Pancreas (tissue), 10 donors: ENCODE measurements at regions not wholly inside any gene's neighbourhood (a gene's known extent, or its start where the extent isn't known, plus 50 kb on each side); places are given as distances from the start of the nearest gene placed in this dataset.

ENCODE experiments used
- ATAC-seq, 4 donors: fragments of 200-7000 bp; cut with Tn5 transposase; one replicate each; pipeline versions ENCODE4 v1.8.0 to v1.9.1; 2020; ENCODE audit warnings: mild to moderate bottlenecking in 4 of 4, moderate library complexity in 4 of 4
- DNase-seq, 6 donors: peaks; one replicate each; pipeline ENCODE4 v3.0.0-alpha.2; 2020
- FAIRE-seq: peaks from 2 replicates; lab custom pipeline; 2012; peaks lifted over from hg19 to GRCh38; lab: Jason Lieb, UNC
- H3K27ac ChIP-seq, 4 donors: fragments of 200-600 bp; sonication (generic); 1 replicate in 3 of 4; 2 replicates in 1 of 4; pipeline versions ENCODE4 v1.5.0 to v1.8.0; 2020
- H3K27me3 ChIP-seq, 4 donors: fragments of 200-600 bp; one replicate each; pipeline ENCODE4 v1.8.0; 2021
- H3K36me3 ChIP-seq, 3 donors: fragments of 200-600 bp; sonication (generic) in 1 of 3; one replicate each; pipeline versions ENCODE4 v1.5.0 to v1.8.0; 2020 to 2021
- H3K4me1 ChIP-seq, 3 donors: fragments of 200-600 bp; one replicate each; pipeline ENCODE4 v1.8.0; 2021
- H3K4me3 ChIP-seq, 4 donors: fragments of 200-600 bp; sonication (generic) in 2 of 4; one replicate each; pipeline versions ENCODE4 v1.5.0 to v1.8.0; 2020 to 2021
- H3K9me3 ChIP-seq, 4 donors: fragments of 200-600 bp; one replicate each; pipeline ENCODE4 v1.8.0; 2021
- CTCF ChIP-seq, 4 donors: fragments of 200-600 bp; sonication (generic) in 3 of 4; IDR thresholded peaks; one replicate each; pipeline versions ENCODE4 v1.5.0 to v1.8.0; 2021; ENCODE audit warnings: antibody characterized with exemption in 4 of 4
- WGBS, 2 donors: extraction: QIAGEN DNeasy Blood & Tissue Kit; methylation state at CpG; one replicate each; pipeline ENCODE4 v1.1.7; 2013; 5-methylcytosine and 5-hydroxymethylcytosine counted together
- intact Hi-C, 3 donors: fragments of 100-400 bp; cut with DNase I; formaldehyde crosslinking; loops; one replicate each; pipeline versions ENCODE4 v1.11.1 to v1.14.2; 2022
- donor health status: healthy with polysubstance abuse.
- donor health status: DM: no; HTN: no; CAD: no; lungs with moderate emphysema.
- donor health status: DM: no; HTN: no; CAD: no.
- donor health status: control.
- donor health status: control.
- donor health status: Bipolar disorder and iron deficiency.
- donor health status: DM: yes; HTN: yes; CAD: no.
- donor health status: DM: no; HTN: no; CAD: no.
- donor health status: DM: no; HTN: no; CAD: no.
- donor health status: DM: yes; HTN: yes; CAD: no.

GRCh38 chr5:90274216-90274615, 135.3 kb downstream of the CETN3 start:
- Histone ChIP-seq H3K27me3 (no peaks in the 10 kb centered on the region), H3K9me3 (no peaks in the 10 kb centered on the region), H3K4me3 (no peak overlapping the region), H3K36me3 (no peaks in the 10 kb centered on the region), H3K4me1 (no peaks in the 10 kb centered on the region), H3K27ac (no peak overlapping the region)
- no peak for TF ChIP-seq CTCF (IDR thresholded peaks at IDR 0.05)
- no peak for DNase-seq
- WGBS, 2 donors = 73 to 82% methylated on average over 2 of the region's 2 CpGs
- ATAC-seq = no peak
- intact Hi-C loops = no loop called here
- FAIRE-seq = no peak

- WGBS, 2 donors = 69 to 79% methylated on average over 8 of the region's 8 CpGs
- no peak for TF ChIP-seq CTCF (IDR thresholded peaks at IDR 0.05)
- H3K4me3 ChIP-seq = no peak overlapping the region
- intact Hi-C loops = loop anchor here in 1 of 3 donors (5.0 kb wide), 1 partner anchor 1540 kb away; no protein-coding TSS in a partner anchor
- H3K27ac ChIP-seq = no peak overlapping the region
- no peaks in the 10 kb centered on the region for H3K9me3 ChIP-seq
- H3K4me1 ChIP-seq = no peaks in the 10 kb centered on the region
- H3K36me3 ChIP-seq = no peaks in the 10 kb centered on the region
- ATAC-seq = no peak
- H3K27me3 ChIP-seq = no peaks in the 10 kb centered on the region
- no peak for DNase-seq
- FAIRE-seq = no peak
Observed at GRCh38 chr5:90267646-90268045, 141.9 kb downstream of the CETN3 start.

GRCh38 chr5:90265545-90265857, 144.1 kb downstream of the CETN3 start:
- H3K27ac ChIP-seq = no peak overlapping the region
- H3K36me3 ChIP-seq = no peaks in the 10 kb centered on the region
- intact Hi-C loops = loop anchor here in 1 of 3 donors (5.0 kb wide), 1 partner anchor 1538 kb away; no protein-coding TSS in a partner anchor
- DNase-seq = no peak
- peak; percentile 9 for FAIRE-seq
- no peak for TF ChIP-seq CTCF (IDR thresholded peaks at IDR 0.05)
- no peaks in the 10 kb centered on the region for H3K4me1 ChIP-seq
- no peak overlapping the region for H3K4me3 ChIP-seq
- H3K9me3 ChIP-seq = no peaks in the 10 kb centered on the region
- ATAC-seq = no peak
- no peaks in the 10 kb centered on the region for H3K27me3 ChIP-seq
- WGBS, 2 donors = 2 to 5% methylated on average over 1 of the region's 1 CpG

GRCh38 chr5:90264689-90265544, 144.6 kb downstream of the CETN3 start:
- H3K36me3 ChIP-seq = no peaks in the 10 kb centered on the region
- no peaks in the 10 kb centered on the region for H3K9me3 ChIP-seq
- WGBS, 2 donors = 27 to 28% methylated on average over 9 of the region's 9 CpGs
- FAIRE-seq (peak; percentile 83), DNase-seq (peak in 5 of 6 donors; percentile 21 to 54 (median 39)), ATAC-seq (peak in 3 of 4 donors; percentile 75 to 80 (median 78))
- peak; percentile 60 to 88 (median 79) for TF ChIP-seq CTCF (IDR thresholded peaks at IDR 0.05)
- H3K4me1 ChIP-seq = no peaks in the 10 kb centered on the region
- H3K27ac ChIP-seq = no peak overlapping the region
- no peak overlapping the region for H3K4me3 ChIP-seq
- no peaks in the 10 kb centered on the region for H3K27me3 ChIP-seq
- intact Hi-C loops = loop anchor here in 1 of 3 donors (5.0 kb wide), 1 partner anchor 1538 kb away; no protein-coding TSS in a partner anchor
